ENCODE measurements at regions not wholly inside any gene's neighbourhood (a gene's known extent, or its start where the extent isn't known, plus 50 kb on each side); places are given as distances from the start of the nearest gene placed in this dataset.

- Histone ChIP-seq H3K4me3 (no peak overlapping the region), H3K9me3 (replicated peaks) (peaks cover 4% of the 10 kb centered on the region), H3K27me3 (ENCODE audit: low read depth) (peaks cover 4% of the 10 kb centered on the region), H3K4me1 (no peaks in the 10 kb centered on the region), H3K36me3 (no peaks in the 10 kb centered on the region), H3K27ac (replicated peaks) (no peak overlapping the region)
- DNase-seq = no peak
- intact Hi-C loops (cut with micrococcal nuclease) = no loop called here
- TF ChIP-seq CTCF (IDR thresholded peaks at IDR 0.05; ENCODE audit: borderline replicate concordance) = no peak
These were observed 849.8 kb upstream of the CDH6 start for GRCh38 chr5:30343707-30344106.

DNA sequence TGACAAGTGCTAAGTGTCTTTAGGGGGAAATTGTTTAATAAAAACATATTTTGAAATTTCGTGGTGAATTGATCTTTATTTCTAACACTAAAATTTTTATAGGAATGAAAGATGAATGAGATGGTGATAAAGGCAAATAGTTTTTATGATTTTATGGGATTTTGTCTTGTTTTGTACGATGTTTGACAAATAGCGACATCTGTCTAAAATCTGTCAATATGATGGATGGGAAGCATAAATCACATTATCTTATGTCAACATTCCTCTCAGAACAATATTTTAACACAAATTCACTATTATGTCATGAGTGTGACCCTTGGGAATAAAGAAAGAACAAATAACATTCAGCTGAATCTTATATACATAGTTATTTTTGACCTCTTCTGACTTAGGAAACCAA, 852.0 kb upstream of the CDH6 start:
- intact Hi-C loops (cut with micrococcal nuclease) = no loop called here

DNA sequence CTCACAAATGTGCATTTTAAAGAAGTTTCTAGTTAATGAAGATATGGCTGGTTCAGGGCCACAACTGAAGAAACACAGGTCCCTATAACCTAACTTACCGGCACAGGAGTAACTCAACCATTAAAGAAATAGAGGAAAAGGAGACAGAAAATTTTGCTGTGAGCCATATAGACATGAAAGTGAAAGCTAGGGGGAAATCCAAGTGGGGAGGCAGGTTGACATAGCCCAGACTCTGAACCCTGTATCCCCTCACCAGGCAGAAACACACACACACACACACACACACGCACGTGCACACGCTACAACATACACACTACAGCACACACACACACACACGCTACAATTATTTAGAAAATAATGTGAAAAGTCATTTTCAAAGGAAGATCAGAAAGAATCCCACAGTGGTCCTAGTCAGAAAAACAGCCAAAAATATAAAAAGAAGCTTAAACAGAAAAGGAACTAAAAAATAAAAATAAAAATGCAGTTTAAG, 856.4 kb upstream of the CDH6 start:
- no peak for DNase-seq
- intact Hi-C loops (cut with micrococcal nuclease) = no loop called here
- no peak for TF ChIP-seq CTCF (IDR thresholded peaks at IDR 0.05; ENCODE audit: borderline replicate concordance)
- Histone ChIP-seq H3K27ac (replicated peaks) (no peak overlapping the region), H3K4me3 (no peak overlapping the region), H3K9me3 (replicated peaks) (peaks cover 10% of the 10 kb centered on the region), H3K4me1 (no peaks in the 10 kb centered on the region), H3K27me3 (ENCODE audit: low read depth) (no peaks in the 10 kb centered on the region), H3K36me3 (no peaks in the 10 kb centered on the region)

More for the DNA sequence above, 852.0 kb upstream of the CDH6 start:
- no peak for DNase-seq
- TF ChIP-seq CTCF (IDR thresholded peaks at IDR 0.05; ENCODE audit: borderline replicate concordance) = no peak
- Histone ChIP-seq H3K4me1 (no peaks in the 10 kb centered on the region), H3K27ac (replicated peaks) (no peak overlapping the region), H3K27me3 (ENCODE audit: low read depth) (peaks cover 4% of the 10 kb centered on the region), H3K36me3 (no peaks in the 10 kb centered on the region), H3K4me3 (no peak overlapping the region), H3K9me3 (replicated peaks) (peaks cover 4% of the 10 kb centered on the region)

DNA sequence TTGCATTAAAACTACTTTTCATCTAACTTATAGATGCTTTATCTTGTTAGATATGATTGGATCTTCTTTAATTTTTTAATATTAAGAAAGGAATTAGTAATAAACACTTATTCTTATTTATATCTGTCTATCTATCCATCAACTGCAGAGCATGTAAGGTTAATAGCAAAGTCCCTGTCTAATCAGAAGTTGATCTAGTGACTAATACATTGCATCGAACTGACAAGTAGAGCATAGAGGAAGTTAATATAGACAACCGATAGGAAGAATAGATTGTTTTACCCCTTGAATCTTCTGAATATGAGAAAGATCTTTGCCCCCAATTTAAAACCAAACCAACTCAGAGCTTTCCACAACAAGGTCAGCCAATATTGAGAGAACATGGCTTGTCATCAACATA, 862.0 kb upstream of the CDH6 start:
- Histone ChIP-seq H3K4me1 (no peaks in the 10 kb centered on the region), H3K36me3 (no peaks in the 10 kb centered on the region), H3K27ac (replicated peaks) (no peak overlapping the region), H3K27me3 (ENCODE audit: low read depth) (no peaks in the 10 kb centered on the region), H3K9me3 (replicated peaks) (peaks cover 10% of the 10 kb centered on the region), H3K4me3 (no peak overlapping the region)
- no peak for TF ChIP-seq CTCF (IDR thresholded peaks at IDR 0.05; ENCODE audit: borderline replicate concordance)
- intact Hi-C loops (cut with micrococcal nuclease) = no loop called here
- DNase-seq = no peak

DNA sequence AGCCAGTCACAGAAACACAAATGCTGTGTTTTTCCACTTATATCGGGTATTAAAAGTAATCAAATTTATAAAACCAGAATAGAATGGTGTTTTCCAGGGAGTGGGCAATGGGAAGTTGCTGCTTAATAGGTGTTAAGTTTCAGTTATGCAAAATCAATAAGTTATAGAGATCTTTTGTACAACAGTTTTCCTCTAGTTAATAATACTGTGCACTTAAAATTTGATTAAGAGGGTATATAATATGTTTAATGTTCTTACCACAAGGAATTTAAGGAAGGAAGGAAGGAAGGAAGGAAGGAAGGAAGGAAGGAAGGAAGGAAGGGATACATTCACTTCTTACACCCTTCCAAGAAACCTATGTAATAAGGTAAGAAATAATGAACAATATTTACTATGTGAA, 867.7 kb upstream of the CDH6 start:
- H3K9me3 ChIP-seq (replicated peaks) = no peaks in the 10 kb centered on the region
- no peak overlapping the region for H3K4me3 ChIP-seq
- no peak for TF ChIP-seq CTCF (IDR thresholded peaks at IDR 0.05; ENCODE audit: borderline replicate concordance)
- intact Hi-C loops (cut with micrococcal nuclease) = no loop called here
- no peak for DNase-seq
- H3K27ac ChIP-seq (replicated peaks) = no peak overlapping the region
- no peaks in the 10 kb centered on the region for H3K27me3 ChIP-seq (ENCODE audit: low read depth)
- no peaks in the 10 kb centered on the region for H3K36me3 ChIP-seq
- no peaks in the 10 kb centered on the region for H3K4me1 ChIP-seq

- Histone ChIP-seq H3K36me3 (no peaks in the 10 kb centered on the region), H3K4me1 (no peaks in the 10 kb centered on the region), H3K27me3 (ENCODE audit: low read depth) (no peaks in the 10 kb centered on the region), H3K4me3 (no peak overlapping the region), H3K27ac (replicated peaks) (no peak overlapping the region), H3K9me3 (replicated peaks) (no peaks in the 10 kb centered on the region)
- TF ChIP-seq CTCF (IDR thresholded peaks at IDR 0.05; ENCODE audit: borderline replicate concordance) = no peak
- intact Hi-C loops (cut with micrococcal nuclease) = no loop called here
- DNase-seq = no peak
These were observed 869.4 kb upstream of the CDH6 start for GRCh38 chr5:30324083-30324482.

Data from left ventricle myocardium inferior (tissue), 1 donor.